PC-3 (cell line): ENCODE measurements at regions not wholly inside any gene's neighbourhood (a gene's known extent, or its start where the extent isn't known, plus 50 kb on each side); places are given as distances from the start of the nearest gene placed in this dataset.

Experiments used
- ATAC-seq: fragments of 200-7000 bp; cut with Tn5 transposase; 2 replicates; pipeline ENCODE4 v1.9.1; 2020; ENCODE audit warnings: mild to moderate bottlenecking, moderate library complexity
- BruUV-seq: library from RNA; stranded (reverse); fragments of 400-500 nt; replicated peaks from 2 replicates; lab custom pipeline; 2021; lab: Mats Ljungman, UMichigan
- CTCF ChIA-PET: fragments of 300-600 bp; sonication (Branson Sonifier 250); formaldehyde crosslinking; loops from one replicate; lab custom pipeline; 2022; ENCODE audit warnings: antibody characterized with exemption; lab: Charles Lee
- POLR2A ChIA-PET: fragments of 300-600 bp; sonication (Branson Sonifier 250); formaldehyde crosslinking; loops from one replicate; lab custom pipeline; 2022; ENCODE audit warnings: antibody characterized with exemption; ENCODE audit not compliant: unreplicated experiment; lab: Charles Lee
- DNase-seq: peaks from one replicate; pipeline ENCODE4 v3.0.0-alpha.2; 2015
- H2AFZ ChIP-seq: fragments of 300-600 bp; sonication (generic); 2 replicates; pipeline ENCODE4 v1.6.0; 2016; ENCODE audit warnings: antibody characterized with exemption, low read length
- H3F3A ChIP-seq: fragments of 300-600 bp; sonication (generic); one replicate; pipeline ENCODE4 v1.6.0; 2017; ENCODE audit warnings: antibody characterized with exemption, low read length, control low read depth, mild to moderate bottlenecking; ENCODE audit not compliant: unreplicated experiment
- H3K27ac ChIP-seq: fragments of 300-600 bp; sonication (generic); 2 replicates; pipeline ENCODE4 v1.5.1; 2016; ENCODE audit warnings: mild to moderate bottlenecking, low read length
- H3K27me3 ChIP-seq: fragments of 300-600 bp; sonication (generic); 2 replicates; pipeline ENCODE4 v1.6.1; 2016; ENCODE audit warnings: low read length, mixed read lengths
- H3K36me3 ChIP-seq: fragments of 300-600 bp; sonication (generic); 2 replicates; pipeline ENCODE4 v1.6.1; 2016; ENCODE audit warnings: low read depth, mixed run types, low read length, mixed read lengths
- H3K4me1 ChIP-seq: fragments of 300-600 bp; sonication (generic); 2 replicates; pipeline ENCODE4 v1.5.1; 2016; ENCODE audit warnings: low read length; ENCODE audit not compliant: insufficient read depth
- H3K4me2 ChIP-seq: fragments of 300-600 bp; sonication (generic); 2 replicates; pipeline ENCODE4 v1.6.0; 2016; ENCODE audit warnings: low read length
- H3K4me3 ChIP-seq: fragments of 300-600 bp; sonication (generic); 2 replicates; pipeline ENCODE4 v1.5.1; 2016; ENCODE audit warnings: mild to moderate bottlenecking, low read length, mixed read lengths
- H3K79me2 ChIP-seq: fragments of 300-600 bp; sonication (generic); 2 replicates; pipeline ENCODE4 v1.6.1; 2017; ENCODE audit warnings: low read length, mixed read lengths
- H3K9ac ChIP-seq: fragments of 300-600 bp; sonication (generic); 2 replicates; pipeline ENCODE4 v1.6.0; 2016; ENCODE audit warnings: mild to moderate bottlenecking, low read length
- H3K9me2 ChIP-seq: fragments of 300-600 bp; sonication (generic); replicated peaks from 2 replicates; pipeline ENCODE4 v1.6.1; 2016; ENCODE audit warnings: mixed run types, low read length, mixed read lengths
- H3K9me3 ChIP-seq: fragments of 300-600 bp; sonication (generic); 2 replicates; pipeline ENCODE4 v1.6.1; 2016; ENCODE audit warnings: low read length, mixed read lengths
- H4K20me1 ChIP-seq: fragments of 300-600 bp; sonication (generic); 2 replicates; pipeline ENCODE4 v1.6.1; 2016; ENCODE audit warnings: low read length, mixed read lengths
- EZH2 ChIP-seq: fragments of 300-600 bp; sonication (generic); IDR thresholded peaks from one replicate; pipeline ENCODE4 v1.6.1; 2017; ENCODE audit warnings: antibody characterized with exemption, mild to moderate bottlenecking, low read length; ENCODE audit not compliant: unreplicated experiment
- EZH2phosphoT487 ChIP-seq: fragments of 300-600 bp; sonication (generic); IDR thresholded peaks from 2 replicates; pipeline ENCODE4 v1.6.1; 2018; ENCODE audit warnings: mild to moderate bottlenecking, antibody characterized with exemption, low read length, borderline replicate concordance
- intact Hi-C: fragments of 100-400 bp; cut with micrococcal nuclease; formaldehyde crosslinking; loops from 2 replicates; pipeline ENCODE4 v1.9.0; 2023
- TF ChIP-seq, protein P1 (sequence below): fragments of 300-600 bp; sonication (generic); conservative IDR thresholded peaks from 2 replicates; pipeline ENCODE4 v1.5.1; 2017; ENCODE audit warnings: antibody characterized with exemption, low read depth, mild to moderate bottlenecking, low read length

- ATAC-seq (no peak), DNase-seq (no peak)
- Histone ChIP-seq H3K36me3 (no peaks in the 10 kb centered on the region), H4K20me1 (no peaks in the 10 kb centered on the region), H3K79me2 (no peaks in the 10 kb centered on the region), H3K27me3 (no peaks in the 10 kb centered on the region), H3K4me2 (no peak overlapping the region), H3K4me3 (no peak overlapping the region), H3K4me1 (no peaks in the 10 kb centered on the region), H3F3A (no peaks in the 10 kb centered on the region), H2AFZ (no peak overlapping the region), H3K9ac (no peak overlapping the region), H3K9me2 (no peaks in the 10 kb centered on the region), H3K9me3 (no peaks in the 10 kb centered on the region), H3K27ac (no peak overlapping the region)
- POLR2A ChIA-PET = no interaction called here
- intact Hi-C loops = no loop called here
- CTCF ChIA-PET = no interaction called here
- TF ChIP-seq EZH2phosphoT487 = no peak
- TF ChIP-seq, protein P1, sequence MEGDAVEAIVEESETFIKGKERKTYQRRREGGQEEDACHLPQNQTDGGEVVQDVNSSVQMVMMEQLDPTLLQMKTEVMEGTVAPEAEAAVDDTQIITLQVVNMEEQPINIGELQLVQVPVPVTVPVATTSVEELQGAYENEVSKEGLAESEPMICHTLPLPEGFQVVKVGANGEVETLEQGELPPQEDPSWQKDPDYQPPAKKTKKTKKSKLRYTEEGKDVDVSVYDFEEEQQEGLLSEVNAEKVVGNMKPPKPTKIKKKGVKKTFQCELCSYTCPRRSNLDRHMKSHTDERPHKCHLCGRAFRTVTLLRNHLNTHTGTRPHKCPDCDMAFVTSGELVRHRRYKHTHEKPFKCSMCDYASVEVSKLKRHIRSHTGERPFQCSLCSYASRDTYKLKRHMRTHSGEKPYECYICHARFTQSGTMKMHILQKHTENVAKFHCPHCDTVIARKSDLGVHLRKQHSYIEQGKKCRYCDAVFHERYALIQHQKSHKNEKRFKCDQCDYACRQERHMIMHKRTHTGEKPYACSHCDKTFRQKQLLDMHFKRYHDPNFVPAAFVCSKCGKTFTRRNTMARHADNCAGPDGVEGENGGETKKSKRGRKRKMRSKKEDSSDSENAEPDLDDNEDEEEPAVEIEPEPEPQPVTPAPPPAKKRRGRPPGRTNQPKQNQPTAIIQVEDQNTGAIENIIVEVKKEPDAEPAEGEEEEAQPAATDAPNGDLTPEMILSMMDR = no peak
- no peak for TF ChIP-seq EZH2
- no TSS peak for BruUV-seq
Measured at GRCh38 chr5:120788481-120788880, 324.4 kb downstream of the PRR16 start.

DNA sequence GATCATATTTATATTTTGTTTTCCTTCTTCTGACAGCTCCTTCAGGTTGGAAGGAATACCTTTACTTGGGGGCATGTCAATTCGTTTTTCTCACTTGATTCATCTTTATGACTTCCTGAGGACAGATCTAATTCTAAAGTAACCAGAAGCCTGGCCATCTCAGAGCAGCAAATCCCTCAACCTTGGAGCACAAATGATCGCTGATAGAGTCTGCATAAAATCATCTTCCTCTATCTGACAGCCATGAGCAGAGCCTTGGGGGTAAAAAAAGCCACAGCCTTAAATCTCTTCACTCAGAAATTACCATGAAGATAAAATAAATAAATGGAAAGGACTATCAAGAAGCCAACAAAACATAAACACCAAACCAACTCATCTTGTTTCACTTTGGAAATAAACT lies 325.8 kb downstream of the PRR16 start:
- CTCF ChIA-PET = no interaction called here

GRCh38 chr5:120790339-120790738 lies 326.2 kb downstream of the PRR16 start:
- CTCF ChIA-PET = no interaction called here
- no peaks in the 10 kb centered on the region for H3K4me1 ChIP-seq
- H3K79me2 ChIP-seq = no peaks in the 10 kb centered on the region
- no peak overlapping the region for H2AFZ ChIP-seq
- TF ChIP-seq EZH2 (no peak), EZH2phosphoT487 (no peak)
- TF ChIP-seq, protein P1 = no peak
- H3K4me3 ChIP-seq = no peak overlapping the region
- no peaks in the 10 kb centered on the region for H3K9me2 ChIP-seq
- no peaks in the 10 kb centered on the region for H3F3A ChIP-seq
- POLR2A ChIA-PET = no interaction called here
- no peak overlapping the region for H3K9ac ChIP-seq
- no peaks in the 10 kb centered on the region for H4K20me1 ChIP-seq
- DNase-seq (no peak), ATAC-seq (no peak)
- no peak overlapping the region for H3K4me2 ChIP-seq
- no peaks in the 10 kb centered on the region for H3K36me3 ChIP-seq
- intact Hi-C loops = no loop called here
- no peaks in the 10 kb centered on the region for H3K27me3 ChIP-seq
- no peak overlapping the region for H3K27ac ChIP-seq
- H3K9me3 ChIP-seq = no peaks in the 10 kb centered on the region
- BruUV-seq = no TSS peak

More for the DNA sequence above, 325.8 kb downstream of the PRR16 start:
- no peaks in the 10 kb centered on the region for H3F3A ChIP-seq
- no peak overlapping the region for H3K27ac ChIP-seq
- no peaks in the 10 kb centered on the region for H3K9me2 ChIP-seq
- H3K4me3 ChIP-seq = no peak overlapping the region
- no peaks in the 10 kb centered on the region for H3K27me3 ChIP-seq
- no peak for TF ChIP-seq EZH2phosphoT487
- no peak for TF ChIP-seq EZH2
- TF ChIP-seq, protein P1 = no peak
- H3K79me2 ChIP-seq = no peaks in the 10 kb centered on the region
- no peak overlapping the region for H3K4me2 ChIP-seq
- POLR2A ChIA-PET = no interaction called here
- BruUV-seq = no TSS peak
- no peak for DNase-seq
- H3K9me3 ChIP-seq = no peaks in the 10 kb centered on the region
- H3K4me1 ChIP-seq = no peaks in the 10 kb centered on the region
- H3K36me3 ChIP-seq = no peaks in the 10 kb centered on the region
- intact Hi-C loops = no loop called here
- ATAC-seq = no peak
- H2AFZ ChIP-seq = no peak overlapping the region
- no peak overlapping the region for H3K9ac ChIP-seq
- H4K20me1 ChIP-seq = no peaks in the 10 kb centered on the region
